Omental fat pad (tissue), 3 donors: ENCODE measurements at regions not wholly inside any gene's neighbourhood (a gene's known extent, or its start where the extent isn't known, plus 50 kb on each side); places are given as distances from the start of the nearest gene placed in this dataset.

Experiments
- ATAC-seq: fragments of 150-250 bp; one replicate; pipeline ENCODE4 v1.9.1; 2016; ENCODE audit warnings: mild to moderate bottlenecking, moderate library complexity; ENCODE audit not compliant: low FRiP score
- DNase-seq: peaks from one replicate; pipeline ENCODE4 v3.0.0-alpha.2; 2019; ENCODE audit warnings: low spot score
- TF ChIP-seq, protein P1 (sequence below), 3 donors: fragments of 450-650 bp; IDR thresholded peaks; one replicate each; pipeline ENCODE4 v1.5.1; 2016 to 2017; ENCODE audit warnings: antibody characterized with exemption in 3 of 3, mild to moderate bottlenecking in 3 of 3, moderate library complexity in 2 of 3

- ATAC-seq (no peak), DNase-seq (no peak)
These were observed 189.1 kb upstream of the KBTBD8 start for GRCh38 chr3:66808891-66809594.

DNA sequence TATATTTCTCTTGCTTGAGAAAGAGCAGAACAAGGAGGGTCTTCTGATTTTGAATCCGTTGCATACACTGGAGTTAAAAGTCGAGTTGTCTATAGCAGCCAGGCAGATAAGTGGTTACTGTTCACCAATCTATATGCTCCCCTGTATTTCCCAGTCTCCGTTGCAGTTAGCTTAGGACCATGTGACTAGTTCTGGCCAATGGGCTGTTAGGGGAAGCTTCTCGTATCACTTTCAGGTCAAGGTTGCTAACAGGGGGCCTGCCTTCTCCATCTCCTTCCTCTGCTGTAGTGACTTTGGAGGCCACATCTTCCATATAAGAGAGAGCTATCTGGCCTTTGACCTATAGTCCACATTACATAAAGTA lies 188.5 kb upstream of the KBTBD8 start:
- TF ChIP-seq, protein P1, sequence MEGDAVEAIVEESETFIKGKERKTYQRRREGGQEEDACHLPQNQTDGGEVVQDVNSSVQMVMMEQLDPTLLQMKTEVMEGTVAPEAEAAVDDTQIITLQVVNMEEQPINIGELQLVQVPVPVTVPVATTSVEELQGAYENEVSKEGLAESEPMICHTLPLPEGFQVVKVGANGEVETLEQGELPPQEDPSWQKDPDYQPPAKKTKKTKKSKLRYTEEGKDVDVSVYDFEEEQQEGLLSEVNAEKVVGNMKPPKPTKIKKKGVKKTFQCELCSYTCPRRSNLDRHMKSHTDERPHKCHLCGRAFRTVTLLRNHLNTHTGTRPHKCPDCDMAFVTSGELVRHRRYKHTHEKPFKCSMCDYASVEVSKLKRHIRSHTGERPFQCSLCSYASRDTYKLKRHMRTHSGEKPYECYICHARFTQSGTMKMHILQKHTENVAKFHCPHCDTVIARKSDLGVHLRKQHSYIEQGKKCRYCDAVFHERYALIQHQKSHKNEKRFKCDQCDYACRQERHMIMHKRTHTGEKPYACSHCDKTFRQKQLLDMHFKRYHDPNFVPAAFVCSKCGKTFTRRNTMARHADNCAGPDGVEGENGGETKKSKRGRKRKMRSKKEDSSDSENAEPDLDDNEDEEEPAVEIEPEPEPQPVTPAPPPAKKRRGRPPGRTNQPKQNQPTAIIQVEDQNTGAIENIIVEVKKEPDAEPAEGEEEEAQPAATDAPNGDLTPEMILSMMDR (IDR thresholded peaks at IDR 0.05) = no peak
- ATAC-seq (no peak), DNase-seq (no peak)

More at GRCh38 chr3:66808891-66809594, 189.1 kb upstream of the KBTBD8 start:
- TF ChIP-seq, protein P1 (IDR thresholded peaks at IDR 0.05) = no peak

- ATAC-seq (no peak), DNase-seq (no peak)
- TF ChIP-seq, protein P1 (IDR thresholded peaks at IDR 0.05) = no peak
These were observed 186.0 kb upstream of the KBTBD8 start for GRCh38 chr3:66812136-66812535.

DNA sequence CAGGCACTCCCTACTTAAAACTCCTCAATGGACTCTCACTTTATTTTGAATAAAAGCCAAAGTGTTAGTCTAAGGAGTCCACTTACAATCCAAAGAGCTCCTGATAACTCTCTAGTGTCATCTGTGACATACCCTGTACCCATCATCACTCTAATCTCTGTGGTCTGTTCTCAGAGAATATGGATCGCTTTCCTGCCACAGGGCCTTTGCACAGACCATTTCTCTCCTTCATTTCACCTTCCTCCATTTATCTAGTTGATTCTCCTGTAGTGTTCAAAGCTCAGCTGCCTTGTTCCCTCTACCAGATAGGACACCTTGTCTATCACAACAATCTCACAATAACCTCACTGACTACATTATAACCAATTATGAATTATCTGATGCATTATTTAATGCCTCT lies 185.4 kb upstream of the KBTBD8 start:
- ATAC-seq (no peak), DNase-seq (no peak)
- TF ChIP-seq, protein P1 (IDR thresholded peaks at IDR 0.05) = no peak

GRCh38 chr3:66816090-66816761 lies 181.9 kb upstream of the KBTBD8 start:
- ATAC-seq (peak; percentile 62), DNase-seq (no peak)
- TF ChIP-seq, protein P1 (IDR thresholded peaks at IDR 0.05) = no peak

DNA sequence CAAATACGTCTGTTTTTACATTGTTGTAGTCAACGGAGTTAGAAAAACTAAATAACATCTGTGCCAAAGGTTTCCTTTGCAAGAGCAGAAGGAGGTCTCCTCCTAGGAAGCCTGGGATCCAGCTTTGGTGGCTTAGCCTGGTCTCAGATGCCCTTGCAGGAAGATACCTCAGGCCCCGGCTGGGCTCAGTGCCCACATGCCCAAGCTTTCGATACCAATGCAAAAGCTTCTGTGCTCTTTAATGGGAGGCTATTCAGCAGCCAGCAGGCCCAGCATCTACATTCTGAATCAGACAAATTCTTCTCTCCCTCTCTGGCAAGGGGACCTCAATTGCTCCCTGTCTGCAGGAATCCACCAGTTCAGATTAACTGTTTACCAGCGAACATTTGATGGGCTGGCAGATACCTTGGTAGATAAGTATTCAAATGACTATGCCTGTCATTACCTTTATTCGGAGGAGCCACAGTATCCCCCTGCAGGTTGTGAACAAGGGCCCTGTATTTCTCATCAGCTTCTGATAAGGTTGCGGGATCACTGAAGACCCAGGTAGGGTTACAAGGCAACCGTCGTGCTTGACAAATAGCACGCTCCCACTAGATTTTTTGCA lies 180.1 kb upstream of the KBTBD8 start:
- DNase-seq (no peak), ATAC-seq (no peak)
- TF ChIP-seq, protein P1 (IDR thresholded peaks at IDR 0.05) = no peak
